ENCODE measurements at regions not wholly inside any gene's neighbourhood (a gene's known extent, or its start where the extent isn't known, plus 50 kb on each side); places are given as distances from the start of the nearest gene placed in this dataset.

DNA sequence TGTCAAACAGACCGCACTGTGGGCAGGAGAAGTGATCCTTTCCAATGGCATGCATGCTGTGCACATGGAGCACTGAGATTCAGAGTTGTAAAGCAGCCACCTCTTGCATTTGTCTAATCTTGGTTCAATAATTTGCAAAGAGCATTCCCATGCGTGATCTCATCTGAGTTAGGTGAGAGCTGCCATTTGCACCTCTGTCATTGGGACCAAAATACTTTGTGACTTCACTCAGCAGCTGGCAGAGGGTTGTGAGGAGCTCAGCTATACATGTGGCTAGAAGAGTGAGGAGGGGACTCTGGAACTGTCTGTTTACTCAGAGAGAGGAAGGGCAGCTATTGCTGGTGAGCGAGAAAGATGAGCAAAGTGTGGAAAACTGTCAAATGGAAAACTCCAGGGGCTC is 265.1 kb upstream of the TNP1 start:
- TF ChIP-seq, protein P1, sequence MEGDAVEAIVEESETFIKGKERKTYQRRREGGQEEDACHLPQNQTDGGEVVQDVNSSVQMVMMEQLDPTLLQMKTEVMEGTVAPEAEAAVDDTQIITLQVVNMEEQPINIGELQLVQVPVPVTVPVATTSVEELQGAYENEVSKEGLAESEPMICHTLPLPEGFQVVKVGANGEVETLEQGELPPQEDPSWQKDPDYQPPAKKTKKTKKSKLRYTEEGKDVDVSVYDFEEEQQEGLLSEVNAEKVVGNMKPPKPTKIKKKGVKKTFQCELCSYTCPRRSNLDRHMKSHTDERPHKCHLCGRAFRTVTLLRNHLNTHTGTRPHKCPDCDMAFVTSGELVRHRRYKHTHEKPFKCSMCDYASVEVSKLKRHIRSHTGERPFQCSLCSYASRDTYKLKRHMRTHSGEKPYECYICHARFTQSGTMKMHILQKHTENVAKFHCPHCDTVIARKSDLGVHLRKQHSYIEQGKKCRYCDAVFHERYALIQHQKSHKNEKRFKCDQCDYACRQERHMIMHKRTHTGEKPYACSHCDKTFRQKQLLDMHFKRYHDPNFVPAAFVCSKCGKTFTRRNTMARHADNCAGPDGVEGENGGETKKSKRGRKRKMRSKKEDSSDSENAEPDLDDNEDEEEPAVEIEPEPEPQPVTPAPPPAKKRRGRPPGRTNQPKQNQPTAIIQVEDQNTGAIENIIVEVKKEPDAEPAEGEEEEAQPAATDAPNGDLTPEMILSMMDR (conservative IDR thresholded peaks at IDR 0.05; ENCODE audit: low read depth in 2 of 2) = no peak
- TF ChIP-seq EZH2phosphoT487 (IDR thresholded peaks at IDR 0.05; ENCODE audit: unreplicated experiment) = no peak
